ENCODE measurements at regions not wholly inside any gene's neighbourhood (a gene's known extent, or its start where the extent isn't known, plus 50 kb on each side); places are given as distances from the start of the nearest gene placed in this dataset.

- intact Hi-C loops (cut with DNase I) = no loop called here
- H3K36me3 ChIP-seq = no peaks in the 10 kb centered on the region
- no peak overlapping the region for H3K4me3 ChIP-seq
- TF ChIP-seq POLR2AphosphoS5 (IDR thresholded peaks at IDR 0.05) (no peak), CTCF (IDR thresholded peaks at IDR 0.05) (no peak), POLR2A (IDR thresholded peaks at IDR 0.05) (no peak)
- H3K4me1 ChIP-seq (replicated peaks) = no peaks in the 10 kb centered on the region
- H3K27me3 ChIP-seq (replicated peaks; ENCODE audit: insufficient read depth) = no peaks in the 10 kb centered on the region
- no peak for DNase-seq (ENCODE audit: low spot score)
- no peak overlapping the region for H3K27ac ChIP-seq
- no peaks in the 10 kb centered on the region for H3K9me3 ChIP-seq
Observed at GRCh38 chr5:106523852-106524251, 1146.9 kb downstream of the EFNA5 start.

- TF ChIP-seq POLR2A (IDR thresholded peaks at IDR 0.05) (no peak), CTCF (IDR thresholded peaks at IDR 0.05) (no peak), POLR2AphosphoS5 (IDR thresholded peaks at IDR 0.05) (no peak)
- Histone ChIP-seq H3K36me3 (no peaks in the 10 kb centered on the region), H3K27ac (no peak overlapping the region), H3K4me3 (no peak overlapping the region), H3K9me3 (no peaks in the 10 kb centered on the region), H3K4me1 (replicated peaks) (no peaks in the 10 kb centered on the region), H3K27me3 (replicated peaks; ENCODE audit: insufficient read depth) (no peaks in the 10 kb centered on the region)
- intact Hi-C loops (cut with DNase I) = no loop called here
- no peak for DNase-seq (ENCODE audit: low spot score)
- WGBS = 31% methylated on average over 6 of the region's 6 CpGs
Observed at GRCh38 chr5:106522296-106522695, 1148.4 kb downstream of the EFNA5 start.

GRCh38 chr5:106521701-106522100 lies 1149.0 kb downstream of the EFNA5 start:
- WGBS = 14% methylated on average over 2 of the region's 2 CpGs
- TF ChIP-seq POLR2A (IDR thresholded peaks at IDR 0.05) (no peak), CTCF (IDR thresholded peaks at IDR 0.05) (no peak), POLR2AphosphoS5 (IDR thresholded peaks at IDR 0.05) (no peak)
- intact Hi-C loops (cut with DNase I) = no loop called here
- no peak overlapping the region for H3K27ac ChIP-seq
- no peak overlapping the region for H3K4me3 ChIP-seq
- H3K27me3 ChIP-seq (replicated peaks; ENCODE audit: insufficient read depth) = no peaks in the 10 kb centered on the region
- H3K9me3 ChIP-seq = no peaks in the 10 kb centered on the region
- DNase-seq (ENCODE audit: low spot score) = no peak
- no peaks in the 10 kb centered on the region for H3K36me3 ChIP-seq
- H3K4me1 ChIP-seq (replicated peaks) = no peaks in the 10 kb centered on the region

GRCh38 chr5:106510321-106510720 lies 1160.4 kb downstream of the EFNA5 start:
- DNase-seq (ENCODE audit: low spot score) = no peak
- H3K27ac ChIP-seq = no peak overlapping the region
- no peak for TF ChIP-seq POLR2A (IDR thresholded peaks at IDR 0.05)
- TF ChIP-seq POLR2AphosphoS5 (IDR thresholded peaks at IDR 0.05) = no peak
- no peak for TF ChIP-seq CTCF (IDR thresholded peaks at IDR 0.05)

GRCh38 chr5:106508894-106509293 lies 1161.8 kb downstream of the EFNA5 start:
- H3K27me3 ChIP-seq (replicated peaks; ENCODE audit: insufficient read depth) = no peaks in the 10 kb centered on the region
- DNase-seq (ENCODE audit: low spot score) = no peak
- no peaks in the 10 kb centered on the region for H3K9me3 ChIP-seq
- intact Hi-C loops (cut with DNase I) = no loop called here
- H3K36me3 ChIP-seq = no peaks in the 10 kb centered on the region
- TF ChIP-seq CTCF (IDR thresholded peaks at IDR 0.05) = no peak
- no peak for TF ChIP-seq POLR2AphosphoS5 (IDR thresholded peaks at IDR 0.05)
- no peak for TF ChIP-seq POLR2A (IDR thresholded peaks at IDR 0.05)
- no peaks in the 10 kb centered on the region for H3K4me1 ChIP-seq (replicated peaks)
- H3K4me3 ChIP-seq = no peak overlapping the region
- WGBS = 95% methylated on average over 4 of the region's 4 CpGs
- no peak overlapping the region for H3K27ac ChIP-seq

More at GRCh38 chr5:106510321-106510720, 1160.4 kb downstream of the EFNA5 start:
- no peaks in the 10 kb centered on the region for H3K4me1 ChIP-seq (replicated peaks)
- no peaks in the 10 kb centered on the region for H3K9me3 ChIP-seq
- no peak overlapping the region for H3K4me3 ChIP-seq
- intact Hi-C loops (cut with DNase I) = no loop called here
- H3K36me3 ChIP-seq = no peaks in the 10 kb centered on the region
- no peaks in the 10 kb centered on the region for H3K27me3 ChIP-seq (replicated peaks; ENCODE audit: insufficient read depth)
